ENCODE measurements at regions not wholly inside any gene's neighbourhood (a gene's known extent, or its start where the extent isn't known, plus 50 kb on each side); places are given as distances from the start of the nearest gene placed in this dataset.

GRCh38 chr13:64073203-64073602, 2657.6 kb upstream of the PCDH20 start (continued):
- no peak for TF ChIP-seq NAIF1 (CRISPR knock-in tag; IDR thresholded peaks at IDR 0.05; ENCODE audit: borderline replicate concordance)
- no peak for TF ChIP-seq FOSL1 (CRISPR knock-in tag; IDR thresholded peaks at IDR 0.05; ENCODE audit: borderline replicate concordance)
- peak; percentile 36; the same call in 1 of the 2 replicates for TF ChIP-seq NR2F2 (IDR thresholded peaks at IDR 0.05; ENCODE audit: borderline replicate concordance, low read depth)
- TF ChIP-seq ZNF574 (CRISPR knock-in tag; IDR thresholded peaks at IDR 0.05) = no peak
- no peak for TF ChIP-seq TBL1XR1 (IDR thresholded peaks at IDR 0.05; ENCODE audit: borderline replicate concordance, low read length, partially characterized antibody)
- no peak for TF ChIP-seq MAZ (IDR thresholded peaks at IDR 0.05; ENCODE audit: borderline replicate concordance, low read depth, low read length)
- no peak for TF ChIP-seq MAZ (CRISPR knock-in tag; IDR thresholded peaks at IDR 0.05; ENCODE audit: low read depth)
- no peak for TF ChIP-seq ZNF563 (CRISPR knock-in tag; IDR thresholded peaks at IDR 0.05)
- no peak for TF ChIP-seq HOXA9 (CRISPR knock-in tag; IDR thresholded peaks at IDR 0.05; ENCODE audit: borderline replicate concordance)
- peak; percentile 39 for TF ChIP-seq RARA (CRISPR knock-in tag; IDR thresholded peaks at IDR 0.05)
- no peak for TF ChIP-seq ZNF232 (CRISPR knock-in tag; IDR thresholded peaks at IDR 0.05; ENCODE audit: borderline replicate concordance)
- TF ChIP-seq EED (CRISPR knock-in tag; IDR thresholded peaks at IDR 0.05) = no peak
- peak; percentile 24; the same call in 1 of the 2 replicates for TF ChIP-seq SAP130 (CRISPR knock-in tag; IDR thresholded peaks at IDR 0.05; ENCODE audit: low read depth)
- TF ChIP-seq ZNF335 (CRISPR knock-in tag; IDR thresholded peaks at IDR 0.05) = no peak
- no peak for TF ChIP-seq BORCS8-MEF2B (CRISPR knock-in tag; IDR thresholded peaks at IDR 0.05)
- TF ChIP-seq ZNF878 (CRISPR knock-in tag; IDR thresholded peaks at IDR 0.05) = no peak
- 0 out of 2 replicates have a peak, but pooled peaks have one; percentile 30 for TF ChIP-seq RXRB (CRISPR knock-in tag; IDR thresholded peaks at IDR 0.05; ENCODE audit: borderline replicate concordance)
- no peak for TF ChIP-seq TOE1 (CRISPR knock-in tag; IDR thresholded peaks at IDR 0.05)
- TF ChIP-seq NBN (conservative IDR thresholded peaks at IDR 0.05) = no peak
- TF ChIP-seq JUN (CRISPR knock-in tag; IDR thresholded peaks at IDR 0.05) = no peak
- 0 out of 4 replicates have a peak, but pooled peaks of 1 of the 2 experiments have one; percentile 25 for TF ChIP-seq NR2F1 (CRISPR knock-in tag; IDR thresholded peaks at IDR 0.05)
- no peak for TF ChIP-seq HNRNPL (IDR thresholded peaks at IDR 0.05; ENCODE audit: low read depth, low read length)
- TF ChIP-seq NFIB (CRISPR knock-in tag; IDR thresholded peaks at IDR 0.05; ENCODE audit: borderline replicate concordance) = no peak
- TF ChIP-seq SRSF9 (IDR thresholded peaks at IDR 0.05; ENCODE audit: borderline replicate concordance, insufficient read depth, low read depth, low read length, poor library complexity, severe bottlenecking) = no peak
- no peak for TF ChIP-seq ZNF782 (CRISPR knock-in tag; IDR thresholded peaks at IDR 0.05; ENCODE audit: borderline replicate concordance)
- 0 out of 2 replicates have a peak, but pooled peaks have one; percentile 21 for TF ChIP-seq HOMEZ (CRISPR knock-in tag; IDR thresholded peaks at IDR 0.05; ENCODE audit: low read depth)
- no peak for TF ChIP-seq MYPOP (CRISPR knock-in tag; IDR thresholded peaks at IDR 0.05)
